ENCODE measurements at regions not wholly inside any gene's neighbourhood (a gene's known extent, or its start where the extent isn't known, plus 50 kb on each side); places are given as distances from the start of the nearest gene placed in this dataset.

- no peak overlapping the region for H4K5ac ChIP-seq (ENCODE audit: insufficient read length, low read depth, low read length)
- peaks cover 0 to 4% (median 3%) of the 10 kb centered on the region in 3 experiments; a peak in 3 of 7 replicates for H3K36me3 Mint-ChIP-seq (ENCODE audit: insufficient read depth in 1 of 3, low read depth in 3 of 3)
- H3K79me1 ChIP-seq (ENCODE audit: insufficient read depth, low read depth, low read length, poor library complexity, severe bottlenecking): no peaks in the 10 kb centered on the region
- H3K4me1 ChIP-seq (ENCODE audit: insufficient read depth, low read length): no peaks in the 10 kb centered on the region
- no peak overlapping the region for H3K4me3 Mint-ChIP-seq
- no peak overlapping the region for H2BK120ac ChIP-seq (ENCODE audit: low read depth, low read length, poor library complexity, severe bottlenecking)
- H3K27ac ChIP-seq (ENCODE audit: insufficient read length, low read depth, low read length): no peak overlapping the region
- no peak overlapping the region for H3K9ac ChIP-seq (ENCODE audit: extremely low read depth, insufficient read length, low read length)
- no peaks in the 10 kb centered on the region for H4K20me1 ChIP-seq (ENCODE audit: control insufficient read depth, insufficient read depth, insufficient read length)
- H3K27me3 ChIP-seq (ENCODE audit: insufficient read depth, low read length): no peaks in the 10 kb centered on the region
- no peak overlapping the region for H4K8ac ChIP-seq (replicated peaks; ENCODE audit: insufficient read length, low read depth, low read length)
- no peaks in the 10 kb centered on the region for H3K23me2 ChIP-seq (ENCODE audit: insufficient read length, low read depth, low read length, poor library complexity, severe bottlenecking)
- H3T11ph ChIP-seq (ENCODE audit: low read length): no peak overlapping the region
- H2BK15ac ChIP-seq (ENCODE audit: low read depth, low read length): no peak overlapping the region
- H4K91ac ChIP-seq (ENCODE audit: insufficient read length, low read depth, low read length): no peak overlapping the region
- no peak overlapping the region for H3K18ac ChIP-seq (ENCODE audit: insufficient read length, low read depth, low read length)
- H2AFZ ChIP-seq (ENCODE audit: low read length): no peak overlapping the region
- no peak overlapping the region for H3K4ac ChIP-seq (ENCODE audit: low read depth, low read length)
- H2AK5ac ChIP-seq (ENCODE audit: insufficient read length, low read length): no peak overlapping the region
- H2BK20ac ChIP-seq (ENCODE audit: low read depth, low read length, poor library complexity, severe bottlenecking): no peak overlapping the region
- no peak overlapping the region for H3K27ac Mint-ChIP-seq
- peaks cover 8 to 16% of the 10 kb centered on the region in 2 experiments; a peak in 4 of 5 replicates for H3K9me3 Mint-ChIP-seq
- no peak for TF ChIP-seq CTCF (conservative IDR thresholded peaks at IDR 0.05)
- no peaks in the 10 kb centered on the region for H3K4me1 Mint-ChIP-seq
- peaks cover 1% of the 10 kb centered on the region; the same call in 1 of the 2 replicates for H3K27me3 Mint-ChIP-seq (ENCODE audit: low read depth)
- no peak overlapping the region for H2BK5ac ChIP-seq (ENCODE audit: insufficient read length, low read length)
- H2BK12ac ChIP-seq (ENCODE audit: insufficient read length, low read depth, low read length): no peak overlapping the region
- no peaks in the 10 kb centered on the region for H3K9me3 ChIP-seq (ENCODE audit: control insufficient read depth, low read depth, low read length)
- no peak overlapping the region for H3K4me2 ChIP-seq (ENCODE audit: insufficient read depth, insufficient read length, low read length)
- no peaks in the 10 kb centered on the region for H3K79me2 ChIP-seq (ENCODE audit: insufficient read depth, low read length)
- H3K23ac ChIP-seq (ENCODE audit: insufficient read length, low read depth, low read length): no peak overlapping the region
- H3K14ac ChIP-seq (ENCODE audit: insufficient read depth, low read length): no peak overlapping the region
- no CpG with 5 or more reads among the region's 6 CpGs for WGBS (ENCODE audit: extremely low coverage, insufficient read length, low lambda C conversion rate)
- no peak for DNase-seq
- H3K56ac ChIP-seq (ENCODE audit: insufficient read length, low read depth, low read length): no peak overlapping the region
Observed at GRCh38 chr10:130761032-130761575, 550.4 kb downstream of the TCERG1L start.

All from H9 (cell line).